Left renal cortex interstitium (tissue), 4 donors: ENCODE measurements at regions not wholly inside any gene's neighbourhood (a gene's known extent, or its start where the extent isn't known, plus 50 kb on each side); places are given as distances from the start of the nearest gene placed in this dataset.
"Not testable (repeated sequence)": the region's sequence is repeated elsewhere in the genome, so short reads cannot be mapped to it uniquely, and the experiment has no call there.

Source experiments
- DNase-seq, 4 donors: peaks; one replicate each; pipeline ENCODE4 v3.0.0-alpha.2; 2013; ENCODE audit warnings: low read depth in 4 of 4, low spot score in 2 of 4, missing footprints in 1 of 4

DNA sequence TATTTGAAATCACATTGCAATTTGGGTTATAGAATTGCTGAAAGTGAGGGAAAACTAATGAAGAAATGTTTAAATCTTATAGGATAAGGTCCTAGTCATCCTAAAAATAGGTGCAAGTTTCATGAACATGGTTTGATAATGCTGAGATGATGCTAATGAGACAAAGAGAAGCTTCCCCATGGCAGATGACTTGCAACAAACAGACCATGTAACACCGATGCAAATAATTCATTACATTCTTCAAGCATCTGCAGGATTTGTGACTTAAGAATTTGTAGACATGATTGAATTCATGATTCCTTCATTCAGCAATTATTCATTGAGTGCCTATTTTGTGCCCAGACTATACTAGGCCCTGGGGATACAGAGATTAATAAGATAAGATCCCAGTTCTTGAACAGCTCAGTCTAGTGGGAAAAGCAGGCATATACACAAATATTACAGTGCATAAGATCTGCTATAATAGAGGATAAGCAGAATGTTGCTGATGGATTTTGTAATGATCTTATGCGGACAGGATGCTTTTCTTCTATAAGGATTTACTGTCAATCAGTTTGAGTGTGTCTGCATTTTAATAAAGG is 367.9 kb upstream of the GBE1 start:
- no peak for DNase-seq

DNA sequence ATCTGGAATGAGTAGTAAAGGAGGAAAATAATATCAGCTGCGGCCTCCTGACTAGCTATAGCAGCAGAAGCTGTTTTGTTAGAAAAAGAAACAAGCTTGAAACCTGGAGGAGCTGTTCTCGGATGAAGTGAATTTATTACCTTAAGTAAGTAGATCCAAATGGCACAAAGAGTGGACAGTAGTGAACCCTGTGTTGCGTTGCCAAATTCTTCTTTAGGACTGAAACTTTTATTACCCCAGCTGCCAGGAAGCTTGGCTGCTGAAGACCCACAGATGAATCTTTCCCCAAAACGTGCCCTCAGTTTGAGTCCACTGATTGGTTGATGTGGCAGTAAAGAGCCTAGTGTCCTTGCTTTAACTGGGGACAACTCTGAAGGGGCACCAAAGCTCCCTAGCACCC is 366.8 kb upstream of the GBE1 start:
- peak in 1 of 4 donors; percentile 21 for DNase-seq

GRCh38 chr3:82122554-82123345 is 361.3 kb upstream of the GBE1 start:
- DNase-seq, result no peak

- DNase-seq, result no peak
These were observed 353.1 kb upstream of the GBE1 start for GRCh38 chr3:82114589-82114988.

DNA sequence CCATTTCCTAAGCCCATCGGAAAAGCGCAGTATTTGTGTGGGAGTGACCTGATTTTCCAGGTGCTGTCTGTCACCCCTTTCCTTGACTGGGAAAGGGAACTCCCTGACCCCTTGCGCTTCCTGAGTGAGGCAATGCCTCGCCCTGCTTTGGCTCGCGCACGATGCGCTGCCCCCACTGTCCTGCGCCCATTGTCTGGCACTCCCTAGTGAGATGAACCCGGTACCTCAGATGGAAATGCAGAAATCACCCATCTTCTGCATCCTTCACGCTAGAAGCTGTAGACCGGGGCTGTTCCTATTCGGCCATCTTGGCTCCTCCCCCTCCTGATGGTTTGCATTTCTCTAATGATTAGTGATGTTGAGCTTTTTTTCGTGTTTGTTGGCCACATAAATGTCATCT is 349.3 kb upstream of the GBE1 start:
- not testable (repeated sequence) for DNase-seq

GRCh38 chr3:82103241-82103640 is 341.8 kb upstream of the GBE1 start:
- DNase-seq, result no peak

GRCh38 chr3:82100378-82100777 is 338.9 kb upstream of the GBE1 start:
- DNase-seq, result no peak

- no peak for DNase-seq
These were observed 332.2 kb upstream of the GBE1 start for GRCh38 chr3:82093641-82094040.

GRCh38 chr3:82088749-82089148 is 327.3 kb upstream of the GBE1 start:
- DNase-seq, result no peak

DNA sequence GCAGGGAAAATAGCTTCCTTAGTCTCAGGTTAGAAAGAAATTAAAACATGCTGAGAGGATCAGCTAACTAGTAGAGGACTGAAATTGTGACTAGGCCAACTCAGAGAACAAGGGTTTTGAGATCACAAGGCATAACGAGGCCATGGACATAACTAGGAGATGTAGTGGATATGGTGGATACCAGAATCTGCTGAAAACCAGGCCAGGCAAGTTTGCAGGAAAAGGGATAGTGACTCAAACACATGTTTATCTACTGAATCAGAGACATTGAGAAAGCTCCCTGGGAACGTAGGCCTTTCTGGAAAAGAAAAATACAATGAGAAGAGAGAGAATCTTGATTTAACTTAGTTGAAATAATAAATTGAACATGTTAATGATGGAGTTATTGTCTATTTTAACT is 326.5 kb upstream of the GBE1 start:
- DNase-seq, result no peak

GRCh38 chr3:82085851-82086475 is 324.5 kb upstream of the GBE1 start:
- DNase-seq, result no peak

DNA sequence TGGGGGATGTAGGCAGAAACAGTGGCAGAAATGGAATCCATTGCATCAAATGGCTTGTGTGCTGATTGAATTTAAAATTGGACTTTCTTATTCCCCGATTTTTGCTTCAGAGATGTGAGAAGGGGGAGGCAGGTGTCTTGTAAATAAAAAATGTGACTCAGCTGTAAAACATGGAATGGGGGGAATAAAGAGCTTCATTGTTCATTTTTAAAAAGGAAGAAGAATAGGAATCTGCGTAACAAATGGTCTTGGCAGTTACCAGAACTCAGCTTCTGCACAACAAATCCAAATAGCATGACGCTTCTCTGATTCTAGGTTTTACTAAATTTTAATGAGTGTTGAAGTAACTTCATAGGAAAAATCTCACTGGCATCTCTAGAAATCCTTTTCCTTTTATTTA is 323.9 kb upstream of the GBE1 start:
- DNase-seq, result no peak

DNA sequence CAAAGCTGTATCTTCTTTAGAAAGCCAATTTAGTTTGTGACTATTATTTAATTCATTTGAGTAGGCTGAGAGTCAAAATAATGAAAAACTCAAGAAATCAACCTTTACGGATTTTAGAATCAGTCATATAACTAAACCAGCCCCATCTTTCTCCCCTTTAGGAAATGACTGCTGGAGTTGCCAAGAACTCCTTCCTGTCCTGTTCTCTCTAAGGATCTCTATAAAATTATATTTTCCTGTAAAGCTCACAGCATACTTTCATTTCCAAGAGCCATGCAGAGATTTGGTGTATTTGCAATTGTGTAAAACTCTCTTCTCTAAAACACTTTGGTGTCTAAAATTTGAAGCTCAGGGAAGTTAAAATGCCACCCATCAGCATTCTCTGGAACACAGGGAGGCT is 323.4 kb upstream of the GBE1 start:
- no peak for DNase-seq

DNA sequence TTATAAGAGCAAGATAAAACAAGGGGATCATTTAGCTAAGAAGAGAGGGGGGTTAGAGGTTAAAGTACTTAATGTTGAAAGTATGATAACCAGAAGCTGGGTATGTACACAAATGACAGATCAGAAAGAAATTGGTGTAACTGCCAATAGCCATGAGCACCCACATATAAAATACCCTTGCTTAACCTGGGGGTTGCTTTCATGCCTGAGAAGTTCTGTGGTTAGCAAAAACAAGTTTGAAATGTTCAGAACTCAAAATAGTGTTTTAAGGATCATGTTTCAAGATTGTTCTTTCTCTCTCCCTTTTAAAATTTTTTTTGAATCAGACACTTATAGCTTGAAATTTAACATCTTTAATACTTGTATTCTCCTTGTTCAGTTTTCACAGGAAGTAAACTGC is 321.4 kb upstream of the GBE1 start:
- no peak for DNase-seq

DNA sequence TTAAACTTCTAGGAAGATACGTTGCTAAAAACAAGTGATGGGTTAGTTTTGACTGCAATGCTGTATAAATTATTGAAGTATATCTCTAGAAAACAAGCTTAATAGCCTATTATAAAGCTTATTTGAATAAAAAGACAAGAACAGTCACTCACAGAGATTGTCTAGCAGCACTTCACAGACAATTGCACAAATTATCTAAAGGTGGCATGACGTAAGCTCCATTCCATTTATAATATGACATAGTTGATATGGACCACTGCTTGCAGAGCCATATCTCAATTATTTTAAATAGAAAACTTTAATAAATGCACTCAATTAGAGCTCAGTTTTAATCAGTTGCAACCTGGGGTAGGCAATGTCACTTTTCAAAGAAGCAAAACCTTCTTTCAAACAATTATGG is 319.9 kb upstream of the GBE1 start:
- no peak for DNase-seq

DNA sequence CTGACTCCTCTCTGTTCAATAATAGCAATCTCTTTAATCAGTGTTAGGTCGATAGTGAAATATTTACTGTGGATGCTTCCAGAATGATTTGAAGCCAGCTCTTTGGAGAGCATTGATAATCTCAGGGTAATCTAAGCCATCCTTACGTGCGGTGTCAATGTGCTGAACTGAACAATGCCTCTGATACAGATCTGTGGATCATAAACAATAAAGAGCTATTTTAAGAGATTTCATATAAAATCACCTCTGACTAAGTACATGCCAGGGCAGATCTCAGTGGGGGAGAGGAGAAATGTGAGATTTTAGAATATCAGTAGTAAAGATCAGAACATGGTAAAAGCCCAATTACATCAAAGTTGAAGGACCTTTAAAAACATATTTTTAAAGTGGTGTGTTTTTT is 319.3 kb upstream of the GBE1 start:
- DNase-seq, result no peak

- DNase-seq, result no peak
These were observed 318.8 kb upstream of the GBE1 start for GRCh38 chr3:82080261-82080660.

DNA sequence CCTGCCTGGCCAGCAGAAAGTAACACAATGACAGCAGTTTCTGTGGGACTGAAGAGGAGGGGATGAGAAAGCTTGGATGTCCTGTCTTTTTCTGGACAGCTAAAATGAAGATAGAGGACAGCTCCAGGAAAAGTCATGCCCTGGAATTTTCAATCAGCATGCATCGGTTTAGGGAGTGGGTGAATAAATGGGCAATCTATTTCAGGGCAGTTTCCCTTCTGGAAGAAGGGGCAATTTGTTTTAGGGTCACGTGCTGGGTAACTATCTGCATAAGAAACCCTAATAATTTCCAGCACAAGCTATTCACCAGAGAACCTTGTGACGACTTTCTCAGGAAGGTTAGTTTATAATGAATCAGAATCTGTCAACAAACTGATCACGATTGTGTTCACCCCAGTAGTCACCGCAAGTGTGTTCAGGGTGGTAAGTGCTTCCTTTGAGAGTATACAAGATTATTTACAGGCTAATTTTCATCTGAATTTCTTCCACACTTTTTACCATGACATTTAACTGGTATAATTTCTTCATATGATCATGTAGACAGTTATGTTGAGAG is 318.0 kb upstream of the GBE1 start:
- no peak for DNase-seq

- DNase-seq, result no peak
These were observed 316.8 kb upstream of the GBE1 start for GRCh38 chr3:82078246-82078645.

DNA sequence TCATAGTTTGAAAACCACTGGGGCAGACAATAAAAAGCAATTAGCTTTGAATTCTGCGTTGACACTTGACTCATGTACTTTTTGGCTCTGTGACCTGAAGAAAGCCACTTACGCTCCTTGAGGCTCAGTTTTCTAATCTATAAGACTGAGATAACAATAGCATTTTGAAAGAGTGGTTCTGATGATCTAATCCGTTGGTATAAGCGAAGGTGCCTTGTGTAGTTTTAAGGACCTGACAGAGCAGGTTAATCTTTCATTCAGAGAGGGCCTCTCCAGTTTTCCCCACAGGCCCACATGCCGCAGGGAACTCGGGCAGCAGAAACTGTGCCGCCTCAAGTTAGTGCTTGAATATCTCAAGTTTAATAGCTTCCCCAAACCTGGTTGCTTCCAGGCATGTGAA is 306.0 kb upstream of the GBE1 start:
- no peak for DNase-seq

DNA sequence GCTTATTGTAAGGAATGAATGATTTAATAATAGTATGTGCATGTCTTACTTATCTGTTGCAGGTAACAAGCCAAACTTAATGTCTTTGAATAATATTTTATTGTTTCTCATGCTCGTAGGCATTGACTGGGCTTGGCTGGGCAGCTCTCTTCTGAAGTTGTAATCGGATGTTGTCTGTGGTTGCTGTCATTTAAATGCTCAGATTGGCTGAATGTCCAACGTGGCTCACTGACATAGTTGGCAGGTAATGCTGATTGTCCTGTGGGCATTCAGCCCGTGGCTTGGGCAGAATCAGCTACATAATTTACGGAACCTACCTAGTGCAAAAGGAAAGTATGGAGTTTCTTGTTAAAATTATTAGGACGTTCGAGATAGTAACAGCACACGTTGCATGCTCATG is 297.4 kb upstream of the GBE1 start:
- DNase-seq, result no peak

GRCh38 chr3:82055792-82056191 is 294.3 kb upstream of the GBE1 start:
- DNase-seq, result no peak
